HG03066 (cell line): ENCODE measurements at regions not wholly inside any gene's neighbourhood (a gene's known extent, or its start where the extent isn't known, plus 50 kb on each side); places are given as distances from the start of the nearest gene placed in this dataset.

Experiments
- ATAC-seq: cut with Tn5 transposase; IDR thresholded peaks from one replicate; pipeline ENCODE4 v1.9.1; 2021; ENCODE audit warnings: low read depth; ENCODE audit not compliant: unreplicated experiment

DNA sequence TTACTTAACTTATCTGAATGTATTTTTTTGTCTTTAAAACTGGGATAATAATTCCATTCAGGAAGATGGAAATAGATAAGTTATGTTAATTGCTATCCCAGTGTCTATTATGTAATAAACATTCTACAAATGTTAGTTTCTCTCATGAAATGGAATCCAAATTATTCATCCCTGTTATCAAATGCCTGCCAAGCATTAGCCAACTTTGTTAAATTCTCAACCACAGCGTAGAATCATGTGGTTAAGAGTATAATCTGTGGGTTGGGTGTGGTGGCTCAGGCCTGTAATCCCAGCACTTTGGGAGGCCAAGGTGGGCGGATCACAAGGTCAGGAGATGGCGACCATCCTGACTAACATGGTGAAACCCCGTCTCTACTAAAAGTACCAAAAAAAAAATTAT, 912.9 kb upstream of the SEMA6A start:
- no peak for ATAC-seq

DNA sequence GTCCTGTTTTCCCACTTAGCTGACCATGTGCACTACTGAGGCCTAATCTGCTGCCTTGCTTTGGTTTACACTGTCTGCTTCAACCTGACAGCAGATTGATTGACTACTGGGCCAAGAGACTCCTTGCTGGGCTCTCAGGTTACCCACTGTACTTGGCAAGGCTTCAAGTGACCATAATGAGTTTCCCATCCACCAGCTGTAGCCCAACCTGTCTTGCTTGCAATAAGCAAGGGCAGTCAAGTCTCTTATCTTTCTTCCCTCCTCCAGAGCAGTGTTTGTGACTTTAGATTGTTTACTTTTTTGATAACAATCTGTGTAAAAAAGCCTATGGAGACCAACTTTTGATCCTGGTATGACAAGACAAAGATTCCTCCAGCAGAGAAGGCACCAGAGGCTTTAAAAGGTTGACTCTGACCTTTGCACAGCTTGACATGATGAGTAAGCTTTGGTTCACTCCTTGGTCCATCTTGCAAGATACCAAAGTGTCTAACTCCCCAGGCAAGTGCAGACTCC, 912.3 kb upstream of the SEMA6A start:
- no peak for ATAC-seq

DNA sequence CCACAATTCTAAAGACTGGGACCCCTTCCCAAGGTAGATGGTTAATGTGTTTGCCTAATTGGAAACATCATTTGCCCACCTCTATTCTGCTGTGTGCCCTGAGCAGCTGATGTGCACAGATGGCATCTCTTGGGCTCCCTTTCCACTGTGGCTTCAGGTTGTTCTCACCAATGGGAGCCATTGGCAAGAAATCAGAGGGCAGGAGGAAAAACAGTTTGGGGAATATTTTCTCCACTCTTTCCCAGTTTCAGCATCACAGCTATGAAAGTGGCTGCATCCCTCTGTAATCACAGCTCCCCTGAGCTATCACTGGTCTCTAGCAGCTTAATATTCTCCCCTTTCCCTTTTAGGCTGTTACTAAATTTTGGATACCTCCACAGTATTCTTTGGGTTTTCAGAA, 911.6 kb upstream of the SEMA6A start:
- ATAC-seq = no peak

DNA sequence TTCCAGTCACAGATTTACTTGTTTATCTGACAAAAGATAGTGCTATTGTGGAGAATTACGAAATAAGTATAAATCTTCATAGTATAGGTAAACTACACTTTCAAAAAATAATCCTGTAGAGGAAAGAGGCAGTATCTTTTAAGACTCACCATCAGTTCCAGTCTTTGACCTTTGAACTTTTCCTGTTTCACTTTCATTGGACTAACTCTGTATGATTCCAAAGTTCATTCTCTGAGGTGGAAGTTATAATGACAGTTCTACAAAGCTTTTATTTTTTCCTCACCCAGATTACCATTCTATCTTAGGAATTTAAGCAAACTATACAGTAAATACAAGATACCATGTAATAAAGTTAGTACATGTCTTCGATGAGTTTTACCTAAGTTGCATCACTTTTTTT, 901.3 kb upstream of the SEMA6A start:
- ATAC-seq = no peak

DNA sequence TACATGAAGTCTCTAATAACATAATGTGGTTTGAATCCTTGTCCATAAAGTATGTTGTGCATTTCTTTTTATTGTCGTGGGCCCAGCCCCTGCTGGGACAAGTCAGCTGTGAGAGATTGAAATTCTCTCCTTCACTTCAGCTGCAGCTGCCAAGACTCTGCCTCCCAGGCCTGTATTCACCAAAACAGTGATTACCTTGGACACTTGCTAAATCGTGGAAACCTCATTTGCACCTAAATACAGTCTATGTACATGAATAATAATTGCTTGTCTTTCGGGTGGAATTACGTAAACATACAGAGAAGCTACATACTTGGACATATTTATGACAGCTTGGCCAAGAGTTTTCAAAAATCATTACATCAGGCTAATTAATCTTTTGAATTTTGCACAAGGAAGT, 898.5 kb upstream of the SEMA6A start:
- no peak for ATAC-seq

DNA sequence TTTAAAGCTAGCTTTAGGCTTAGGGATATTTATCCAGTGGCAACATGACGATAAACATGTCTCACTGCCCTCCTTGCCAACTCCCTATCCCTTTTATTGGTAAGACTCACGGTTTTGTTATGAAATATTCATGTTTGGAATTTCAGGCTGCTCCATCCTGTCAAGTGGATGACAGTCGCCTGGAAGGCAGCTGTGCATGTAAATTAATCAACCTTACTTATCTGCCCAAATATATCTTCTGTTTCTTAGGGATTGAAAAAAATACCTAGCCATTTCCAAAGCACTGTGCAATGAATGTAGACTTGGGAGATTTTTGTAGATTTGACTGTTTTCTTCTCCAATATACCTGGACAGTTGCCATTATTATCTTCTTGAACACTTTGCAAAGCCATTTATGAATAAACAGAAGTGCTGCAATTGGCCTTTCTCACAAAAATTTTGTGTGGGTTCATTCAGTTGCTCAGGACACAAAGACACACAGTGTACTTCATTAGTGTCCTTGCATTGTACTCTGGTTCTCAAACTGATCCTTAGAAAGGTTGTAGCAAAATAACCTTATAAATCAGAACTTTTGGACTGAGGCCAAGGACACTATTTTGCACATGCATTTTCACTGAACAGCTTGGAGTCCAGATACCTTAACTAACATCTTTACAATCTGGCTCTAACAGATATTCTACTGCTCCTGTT, 889.4 kb upstream of the SEMA6A start:
- ATAC-seq = no peak

DNA sequence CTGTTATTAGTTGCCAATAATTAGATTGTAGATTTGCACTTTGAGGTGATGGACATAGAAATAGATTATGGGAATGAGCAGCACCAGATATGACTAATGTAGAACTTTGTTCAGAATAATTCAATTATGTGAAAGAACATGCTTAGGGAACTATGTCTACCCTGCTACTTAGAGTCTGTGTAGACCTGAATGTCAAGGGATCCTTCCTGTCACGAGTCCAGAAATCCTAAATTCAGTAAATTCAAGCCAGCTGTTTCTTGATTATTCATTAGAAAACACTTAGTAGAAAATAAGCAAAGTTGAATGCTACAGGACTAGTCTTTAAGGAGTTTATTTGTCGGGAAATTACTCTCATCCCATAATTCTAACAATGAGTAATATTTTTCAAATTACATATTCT, 887.3 kb upstream of the SEMA6A start:
- ATAC-seq = no peak

DNA sequence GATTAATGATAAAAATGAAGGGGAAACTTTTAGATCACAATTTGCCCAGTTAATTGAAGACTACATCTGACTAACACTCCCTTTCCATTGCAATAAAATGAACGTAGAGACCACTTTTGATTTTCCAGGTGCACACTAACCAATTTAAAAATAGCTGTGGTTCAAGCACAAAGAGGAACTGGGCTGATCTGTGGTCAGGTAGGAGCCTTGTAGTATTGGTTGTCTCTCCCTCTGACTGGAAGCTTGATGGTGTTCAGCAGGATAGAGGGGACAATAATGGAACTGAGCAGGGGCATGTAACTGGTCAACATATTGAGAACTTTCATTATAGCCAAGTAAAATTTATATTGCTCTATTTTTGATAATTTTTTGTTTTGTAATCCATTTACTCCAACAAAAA, 886.8 kb upstream of the SEMA6A start:
- ATAC-seq = no peak

DNA sequence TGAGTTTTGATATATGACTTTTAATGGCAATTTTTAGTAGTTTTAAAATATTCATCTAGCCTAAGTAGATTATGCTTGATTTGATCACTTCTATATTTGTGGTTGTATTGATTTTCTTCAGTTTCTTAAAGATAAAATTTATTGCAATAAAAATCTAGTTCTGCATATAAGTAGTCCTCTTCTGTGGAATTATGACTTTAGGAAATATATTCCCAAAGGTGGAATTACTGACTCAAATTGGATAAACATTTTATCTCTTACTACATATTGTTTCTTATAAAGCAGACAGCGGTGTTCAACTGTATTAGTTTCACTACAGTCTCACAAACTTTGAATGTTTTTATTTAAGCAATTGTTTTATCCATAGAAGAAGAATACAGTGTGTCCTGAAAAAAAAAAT, 883.0 kb upstream of the SEMA6A start:
- ATAC-seq = no peak

DNA sequence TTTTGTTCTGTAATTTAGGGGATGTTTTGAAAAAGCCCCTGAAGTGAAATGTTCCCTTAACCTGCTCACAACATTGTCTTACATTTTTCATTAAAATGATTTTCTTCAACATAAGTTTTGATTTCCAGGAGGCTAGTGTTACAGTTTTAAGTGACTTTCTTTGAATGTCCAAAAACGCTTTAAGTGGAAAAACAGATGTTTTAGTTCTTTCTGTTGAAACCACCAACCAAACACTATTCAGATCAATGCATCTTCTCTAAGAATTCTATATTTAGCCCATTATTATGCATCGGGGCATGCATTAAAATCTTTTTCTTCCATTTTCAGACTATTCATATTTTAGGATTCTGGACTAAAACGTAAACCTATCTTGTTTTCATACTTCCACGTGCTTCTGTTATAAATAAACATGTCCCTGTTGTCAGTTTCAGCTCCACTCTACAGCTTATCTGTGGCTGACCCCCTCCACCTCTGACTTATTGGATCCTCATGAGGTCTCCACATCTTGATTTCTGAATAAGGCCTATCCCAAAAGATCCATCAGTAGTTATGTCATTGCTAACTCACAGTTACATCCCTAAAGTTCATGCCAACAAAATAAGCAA, 882.3 kb upstream of the SEMA6A start:
- ATAC-seq = no peak

DNA sequence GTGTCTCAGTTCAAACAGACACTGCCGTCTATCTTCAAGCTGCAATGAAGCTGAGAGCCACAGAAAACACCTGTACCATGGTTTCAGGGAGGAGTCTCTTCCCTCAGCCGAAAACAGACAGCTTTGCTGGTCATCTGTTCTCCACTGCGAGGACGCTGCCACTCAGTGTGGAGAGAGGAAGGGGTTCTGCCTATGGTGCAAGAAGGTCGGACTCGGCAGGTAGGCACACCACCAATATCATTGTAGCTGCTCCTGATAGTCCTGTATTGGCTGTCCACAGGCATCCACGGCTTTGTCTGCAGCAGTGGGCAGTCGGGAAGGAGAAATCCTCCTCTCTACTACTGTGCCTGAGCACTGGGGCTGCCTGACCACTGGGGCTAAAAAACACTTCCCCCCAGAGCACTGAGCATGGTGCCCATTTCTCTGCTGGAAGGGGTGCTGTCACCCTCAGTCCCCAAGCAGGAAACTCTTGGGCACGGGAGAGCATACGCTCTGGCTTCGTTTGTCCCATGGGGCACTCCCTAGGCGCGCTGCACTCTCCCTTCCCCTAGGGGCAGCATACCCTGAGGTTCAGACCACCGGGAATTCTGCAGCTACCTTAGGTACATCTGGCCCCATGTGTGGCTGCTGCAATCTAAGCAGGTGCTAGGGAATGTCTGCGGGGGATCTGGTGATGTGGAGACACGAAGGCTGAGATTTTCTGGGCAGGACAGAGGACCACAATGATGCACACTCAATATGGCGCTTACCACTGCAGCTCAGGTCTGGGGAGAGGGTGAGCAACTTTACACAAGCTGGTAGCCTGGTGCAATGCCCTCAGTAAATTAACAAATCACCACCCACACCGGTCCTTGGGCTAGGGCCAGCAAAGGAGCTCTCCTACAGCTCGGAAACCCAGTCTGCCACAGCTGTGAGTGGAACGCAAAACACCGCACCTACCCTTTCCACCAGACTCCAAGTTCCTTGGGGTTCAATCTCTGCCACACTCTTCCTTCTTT, 880.9 kb upstream of the SEMA6A start:
- ATAC-seq = peak; percentile 23

DNA sequence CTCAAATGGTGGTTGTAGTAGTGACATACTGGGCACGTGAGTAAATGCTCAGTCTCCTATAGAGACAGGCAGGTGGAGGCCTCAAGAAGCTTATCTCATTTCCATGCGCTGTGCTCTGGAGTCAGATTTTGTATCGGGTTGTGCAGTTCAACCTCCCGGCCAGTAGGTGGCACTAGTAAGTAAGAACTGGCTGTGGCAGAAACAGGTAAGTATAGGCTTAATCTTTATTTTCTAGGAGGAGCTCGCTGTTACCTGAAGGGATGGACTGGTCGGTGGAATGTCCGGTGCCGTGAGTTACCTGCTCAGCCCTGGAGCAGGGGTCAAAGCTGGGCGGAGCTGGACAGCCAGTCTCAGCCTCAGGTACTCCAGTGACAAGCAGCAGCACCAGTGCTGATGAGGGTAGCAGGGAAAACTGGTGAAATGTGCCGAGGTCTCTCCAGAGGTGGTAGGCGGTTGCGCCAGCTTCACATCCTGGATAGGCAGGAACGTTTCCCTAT, 880.1 kb upstream of the SEMA6A start:
- peak; percentile 88 for ATAC-seq

DNA sequence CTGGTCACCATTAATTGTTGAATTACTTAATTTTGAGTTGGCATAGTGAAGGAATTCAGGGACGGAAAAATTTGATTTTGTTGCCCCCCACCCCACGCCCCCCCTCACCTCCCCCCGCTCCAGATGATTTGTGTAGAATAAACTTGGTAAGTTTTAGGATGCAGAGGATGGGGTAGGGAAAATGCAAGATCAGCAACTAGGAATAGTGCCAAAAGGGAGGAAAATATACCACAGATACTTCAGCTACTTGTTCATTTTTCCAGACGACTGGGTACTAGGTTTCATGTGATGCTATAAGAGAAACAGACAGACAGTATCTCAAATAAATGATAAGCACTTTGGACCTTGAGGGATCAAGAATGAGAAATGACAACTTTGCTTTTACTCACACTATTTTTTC, 862.2 kb upstream of the SEMA6A start:
- ATAC-seq = no peak

DNA sequence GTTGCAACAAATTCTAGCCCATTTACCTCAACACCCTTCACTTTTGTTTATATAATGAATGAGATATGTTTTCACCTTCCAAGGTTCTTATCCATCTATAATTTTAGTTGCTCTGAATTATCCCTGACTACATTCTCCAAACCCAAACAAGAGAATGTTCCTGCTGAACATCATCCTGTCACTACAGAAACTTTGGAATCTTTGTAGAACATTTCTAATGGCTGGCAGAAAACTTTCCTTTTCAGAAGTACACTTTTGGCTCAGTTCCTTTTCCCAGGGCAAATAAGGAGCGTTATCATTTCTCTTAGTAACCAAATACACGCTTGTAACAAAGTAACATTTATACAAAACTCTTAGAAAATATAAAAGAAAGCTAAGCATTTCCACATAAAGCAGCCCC, 860.6 kb upstream of the SEMA6A start:
- no peak for ATAC-seq

DNA sequence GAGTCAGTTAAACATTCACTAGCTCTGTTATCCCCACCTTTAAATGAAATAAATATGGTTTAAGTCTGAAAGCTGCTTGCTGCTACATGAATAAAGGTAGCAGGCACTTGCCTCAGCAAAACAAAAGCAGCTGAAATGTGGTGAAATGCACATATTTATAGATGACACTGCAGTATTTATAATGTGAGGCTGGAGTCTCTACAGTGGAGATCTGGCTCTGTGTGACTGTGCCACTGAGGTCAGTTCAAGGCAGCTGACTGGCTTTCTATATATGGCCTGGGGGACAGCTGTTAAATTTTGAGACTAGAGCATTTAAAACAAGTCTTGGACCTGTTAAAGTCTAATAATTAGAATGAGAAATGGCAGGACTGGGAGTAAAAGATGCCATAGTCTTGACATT, 859.6 kb upstream of the SEMA6A start:
- no peak for ATAC-seq

DNA sequence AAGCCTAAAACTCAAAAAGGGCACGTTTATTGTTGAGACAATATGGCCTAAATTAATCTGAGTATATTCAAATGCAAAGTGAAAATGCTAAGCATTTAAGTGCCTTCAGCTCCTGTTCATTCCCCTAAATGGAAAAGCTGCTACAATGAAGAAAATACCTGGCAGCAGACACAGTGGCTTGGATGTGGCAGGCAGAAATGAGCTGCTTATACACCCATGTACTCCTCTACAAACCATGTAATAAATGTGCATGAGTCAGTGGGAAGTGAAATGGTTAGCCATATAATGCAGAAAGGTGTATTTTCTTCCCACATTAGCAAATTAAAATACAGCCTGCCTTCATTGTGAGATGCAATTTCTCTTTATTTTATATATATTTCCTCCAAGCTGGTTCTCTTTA, 859.2 kb upstream of the SEMA6A start:
- no peak for ATAC-seq

DNA sequence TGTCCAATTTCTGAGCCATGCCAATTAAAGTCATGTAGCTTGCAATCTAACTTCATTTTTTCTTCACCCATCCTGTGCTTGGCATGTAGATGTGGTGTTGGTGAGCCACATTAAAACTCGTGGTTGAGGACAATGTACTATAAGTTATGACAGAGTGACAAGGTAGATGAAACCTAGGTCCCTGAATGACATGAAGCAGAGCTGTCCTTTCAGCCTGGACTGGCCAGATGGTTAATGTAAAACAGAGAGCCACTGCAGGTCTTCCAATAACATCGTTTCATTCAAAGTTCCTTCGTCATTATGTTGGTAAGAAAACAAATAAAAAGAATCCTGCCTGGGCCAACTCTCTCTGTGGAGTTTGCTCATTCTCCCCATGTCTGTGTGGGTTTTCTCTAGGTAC, 856.5 kb upstream of the SEMA6A start:
- no peak for ATAC-seq

DNA sequence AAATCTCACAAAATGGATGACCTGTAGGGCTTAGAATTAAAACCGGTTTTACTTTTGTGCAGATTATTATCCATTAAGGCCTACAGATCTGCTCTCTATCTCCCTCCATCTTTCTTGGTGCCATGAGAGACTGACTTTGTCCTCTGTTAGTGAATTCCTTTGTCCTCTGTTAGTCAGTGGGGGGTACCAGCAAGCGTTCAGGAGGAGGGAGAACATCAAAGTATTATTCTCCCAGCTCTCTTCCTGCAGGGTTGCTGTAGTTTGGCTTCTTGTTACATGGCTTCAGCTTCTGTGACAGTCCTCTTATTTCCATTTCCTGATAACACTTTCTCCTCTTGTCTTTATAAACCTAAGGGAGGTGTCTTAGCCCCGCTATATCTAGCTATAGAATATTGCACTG, 850.5 kb upstream of the SEMA6A start:
- ATAC-seq = no peak

DNA sequence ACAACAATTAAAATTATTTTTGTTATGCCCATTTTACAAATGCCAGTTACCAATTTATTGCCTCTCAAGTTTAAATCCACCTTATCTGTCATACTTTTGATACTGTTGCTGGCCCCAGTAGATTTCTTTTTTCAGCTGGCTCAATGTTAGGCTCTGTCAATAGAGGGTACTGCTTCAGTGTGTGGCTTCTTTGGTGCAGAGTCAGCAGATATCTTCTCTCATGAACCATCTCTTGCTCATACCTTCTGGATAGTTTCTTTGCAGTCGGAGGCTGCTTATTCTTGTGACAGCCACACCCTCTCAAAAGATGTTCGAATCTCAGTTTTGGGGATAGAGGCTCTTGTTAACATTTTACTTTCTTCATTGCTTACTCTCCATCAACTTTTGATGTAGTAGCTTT, 849.9 kb upstream of the SEMA6A start:
- ATAC-seq = no peak

DNA sequence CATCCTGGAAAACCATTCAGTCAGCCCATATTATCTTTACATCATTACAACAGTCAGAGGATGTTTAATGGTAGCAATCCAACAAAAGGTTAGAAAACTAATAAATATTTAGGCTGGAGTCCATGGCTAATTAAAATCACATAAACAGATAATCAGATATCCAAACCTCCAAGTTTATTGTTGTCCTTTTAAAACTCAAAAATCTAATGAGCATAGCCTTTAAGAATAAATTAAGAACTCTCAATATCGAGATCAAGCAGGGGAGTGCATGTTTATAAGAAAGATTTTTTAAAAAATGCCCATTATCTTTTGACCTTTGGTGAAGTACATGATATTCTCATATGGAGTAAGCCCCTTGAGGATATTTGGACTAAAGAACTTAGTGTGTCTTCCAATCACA, 842.9 kb upstream of the SEMA6A start:
- ATAC-seq = no peak

DNA sequence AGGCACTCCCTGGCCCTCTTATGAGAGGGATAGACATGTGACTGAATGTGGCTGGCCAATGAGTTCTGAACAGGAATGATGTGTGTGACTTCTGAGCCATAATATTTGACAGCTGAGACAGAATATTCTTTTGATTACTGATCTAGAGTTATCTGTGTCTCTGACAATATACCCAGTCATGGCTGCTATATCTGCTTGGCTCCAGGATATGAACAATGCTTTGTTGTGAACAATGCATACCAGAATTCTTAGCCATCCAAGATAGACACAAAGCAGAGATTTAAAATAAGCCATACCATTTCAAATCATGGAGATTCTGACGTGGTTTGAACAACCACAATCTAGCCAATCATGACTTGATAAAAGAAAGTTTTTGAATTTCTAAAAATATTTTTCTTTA, 840.3 kb upstream of the SEMA6A start:
- no peak for ATAC-seq
